ENCODE measurements at regions not wholly inside any gene's neighbourhood (a gene's known extent, or its start where the extent isn't known, plus 50 kb on each side); places are given as distances from the start of the nearest gene placed in this dataset.

DNA sequence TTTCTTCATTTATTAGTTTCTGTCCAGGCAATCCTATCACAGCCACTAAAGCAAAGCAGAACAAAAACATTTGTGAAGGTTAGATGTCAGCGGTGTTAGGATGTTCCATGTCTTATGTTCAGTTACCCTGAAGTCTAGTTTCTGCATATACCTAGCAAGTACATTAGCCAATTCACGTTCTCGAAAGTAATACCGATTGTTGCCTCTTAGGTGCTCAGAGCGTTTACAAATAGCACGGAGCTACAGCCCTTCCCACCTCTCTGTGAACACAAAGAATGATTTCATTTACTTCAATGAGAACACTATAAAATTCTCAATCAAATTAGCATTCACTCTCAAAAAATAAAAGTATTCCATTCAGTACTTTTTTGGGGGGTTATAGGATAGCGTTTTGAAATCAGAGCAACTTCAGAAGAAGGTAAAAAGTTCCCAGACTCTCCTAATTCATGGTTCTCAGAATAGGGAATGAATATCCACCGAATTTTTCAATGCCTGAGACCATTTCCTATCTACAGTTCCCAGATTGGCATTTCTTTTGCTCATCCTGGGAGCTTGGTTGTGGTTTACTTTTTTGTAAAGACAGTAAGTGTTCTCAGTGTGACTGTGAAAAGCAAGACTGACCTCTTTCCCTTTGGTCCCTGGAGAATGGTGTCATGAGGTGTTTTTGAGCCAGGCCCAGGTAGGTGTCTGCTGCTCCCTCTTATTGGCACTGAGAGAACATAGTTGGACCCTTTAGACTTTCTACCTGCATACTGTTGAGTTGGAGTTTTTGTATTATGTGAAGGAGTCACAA, 488.0 kb upstream of the RGS6 start:
- no peak for DNase-seq

DNA sequence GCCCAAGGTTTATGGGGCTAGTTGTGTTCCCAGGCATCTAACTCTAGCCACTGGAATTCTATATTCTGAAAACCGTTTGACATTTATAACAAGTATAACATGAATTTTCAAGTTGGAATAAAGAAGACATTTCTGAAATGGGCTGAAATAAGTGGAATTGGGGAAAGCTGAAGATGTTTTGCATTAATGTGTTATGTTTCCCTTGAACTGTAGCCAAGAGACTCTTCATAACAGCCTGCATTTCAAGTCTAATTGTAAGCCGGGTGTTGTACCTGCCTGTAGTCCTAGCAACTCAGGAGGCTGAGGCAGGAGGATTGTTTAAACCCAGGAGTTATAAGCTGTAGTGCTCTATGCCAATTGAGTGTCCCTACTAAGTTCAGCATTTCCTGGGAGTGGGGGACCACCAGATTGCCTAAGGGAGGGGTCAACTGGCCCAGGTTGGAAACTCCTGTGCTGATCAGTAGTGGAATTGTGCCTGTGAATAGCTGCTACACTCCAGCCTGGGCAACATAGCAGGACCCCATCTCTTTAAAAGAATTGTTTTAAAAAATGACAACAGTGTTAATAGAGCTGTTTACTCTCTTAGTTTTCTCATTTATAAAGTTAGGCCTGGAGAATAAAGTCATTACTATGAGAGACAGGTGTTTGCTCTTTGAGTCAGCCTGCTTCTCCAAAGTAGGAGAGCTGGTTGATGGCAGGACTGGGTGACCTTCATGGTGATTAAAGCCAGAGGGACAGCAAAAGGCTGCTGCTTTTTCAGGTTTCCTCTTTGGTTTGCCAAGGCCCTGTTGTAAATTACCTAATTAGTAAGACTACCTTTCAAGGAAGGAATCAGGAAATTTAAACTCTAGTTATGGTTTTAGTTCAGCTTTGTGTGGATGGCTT, 483.6 kb upstream of the RGS6 start:
- DNase-seq, result no peak

- no peak for DNase-seq
Observed at GRCh38 chr14:71449316-71450055, 482.7 kb upstream of the RGS6 start.

DNA sequence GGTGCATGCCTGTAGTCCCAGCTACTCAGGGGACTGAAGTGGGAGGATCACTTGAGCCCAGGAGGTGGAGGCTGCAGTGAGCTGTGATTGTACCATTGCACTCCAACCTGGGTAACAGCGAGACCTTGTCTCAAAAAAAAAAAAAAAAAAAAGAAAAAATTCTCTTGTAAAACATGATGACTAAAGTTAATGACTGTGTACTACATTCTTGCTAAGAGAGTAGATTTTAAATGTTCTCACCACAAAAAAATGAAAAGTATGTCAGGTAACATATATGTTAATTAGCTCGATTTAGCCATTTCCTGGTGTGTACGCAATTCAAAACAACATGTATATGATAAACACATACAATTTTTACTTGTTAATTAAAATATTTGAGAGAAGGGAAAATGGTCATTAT, 480.7 kb upstream of the RGS6 start:
- no peak for DNase-seq

DNA sequence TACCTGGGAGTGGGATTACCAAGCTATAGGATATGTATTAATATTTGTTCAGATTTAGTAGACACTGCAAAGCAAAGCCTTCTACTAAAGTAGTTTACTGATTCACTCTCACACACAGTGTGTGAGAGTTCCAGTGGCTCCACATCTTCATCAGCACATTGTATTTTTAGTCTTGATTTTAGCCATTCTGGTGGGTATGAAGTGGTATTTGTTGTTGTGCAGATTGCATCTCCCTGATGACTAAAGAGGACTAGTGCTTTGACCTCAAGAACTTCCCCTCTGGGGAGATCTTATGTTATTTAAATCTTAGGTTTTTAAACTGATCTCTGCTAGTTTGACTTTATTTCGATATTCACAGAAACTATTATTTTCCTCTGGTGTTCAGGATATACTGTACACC, 479.7 kb upstream of the RGS6 start:
- DNase-seq, result no peak

DNA sequence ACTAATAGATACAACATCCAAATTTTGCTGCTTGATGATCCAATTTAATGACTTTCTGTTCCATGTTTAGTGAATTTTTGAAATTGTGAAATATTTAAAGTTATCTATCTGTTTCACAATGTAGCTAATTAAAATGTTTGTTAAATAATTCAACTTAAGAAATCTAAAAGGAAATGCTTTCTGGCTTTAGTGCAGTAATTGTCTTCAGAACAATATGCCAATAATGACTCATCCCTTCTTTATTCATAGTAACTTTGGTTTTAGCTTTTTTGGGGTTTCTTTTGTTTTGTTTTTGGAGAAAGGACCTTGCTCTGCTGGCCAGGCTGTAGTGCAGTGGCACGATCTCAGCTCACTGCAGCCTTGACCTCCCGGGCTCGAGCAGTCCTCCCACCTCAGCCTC, 479.2 kb upstream of the RGS6 start:
- DNase-seq, result no peak

- DNase-seq, result no peak
Observed at GRCh38 chr14:71454010-71454409, 478.2 kb upstream of the RGS6 start.

GRCh38 chr14:71454513-71455332, 477.5 kb upstream of the RGS6 start:
- no peak for DNase-seq

GRCh38 chr14:71460091-71460490, 472.1 kb upstream of the RGS6 start:
- no peak for DNase-seq

DNA sequence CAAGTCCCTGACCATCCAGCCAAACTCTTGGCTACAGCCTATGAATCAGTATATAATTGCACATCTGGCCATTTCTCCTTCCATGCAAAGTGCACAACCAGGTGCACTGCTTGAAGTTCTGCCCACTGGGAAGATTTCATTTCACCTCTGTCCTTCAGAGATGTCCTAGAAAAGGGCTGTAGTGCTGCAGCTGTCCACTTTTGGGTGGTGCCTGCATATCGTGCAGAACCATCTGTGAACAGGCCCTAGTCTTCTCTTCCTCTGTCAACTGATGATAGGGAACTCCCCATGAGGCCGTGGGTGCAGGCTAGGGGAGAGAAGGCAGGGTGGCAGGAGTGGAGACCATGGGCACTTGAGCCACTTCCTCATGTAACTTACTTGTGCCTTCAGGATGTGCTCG, 470.6 kb upstream of the RGS6 start:
- DNase-seq, result peak; percentile 43

DNA sequence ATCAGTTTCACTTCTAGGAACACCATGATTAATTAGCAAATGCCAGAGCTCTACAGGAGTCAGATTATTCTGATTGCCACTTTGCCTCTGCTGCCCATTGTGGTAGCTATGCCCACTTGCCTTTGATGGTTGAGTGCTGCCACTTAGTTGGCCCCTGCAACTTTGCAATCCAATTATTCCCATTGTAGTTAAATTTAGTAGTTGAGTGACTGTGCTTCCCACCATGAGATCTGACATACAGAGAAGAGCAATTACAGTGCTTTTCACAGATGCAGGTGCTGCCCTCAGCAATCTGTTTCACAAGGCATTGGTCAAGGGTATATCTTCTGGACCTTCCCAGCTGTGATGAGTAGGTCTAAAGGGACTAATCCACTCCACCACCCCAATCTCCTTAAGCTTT, 468.4 kb upstream of the RGS6 start:
- no peak for DNase-seq

DNA sequence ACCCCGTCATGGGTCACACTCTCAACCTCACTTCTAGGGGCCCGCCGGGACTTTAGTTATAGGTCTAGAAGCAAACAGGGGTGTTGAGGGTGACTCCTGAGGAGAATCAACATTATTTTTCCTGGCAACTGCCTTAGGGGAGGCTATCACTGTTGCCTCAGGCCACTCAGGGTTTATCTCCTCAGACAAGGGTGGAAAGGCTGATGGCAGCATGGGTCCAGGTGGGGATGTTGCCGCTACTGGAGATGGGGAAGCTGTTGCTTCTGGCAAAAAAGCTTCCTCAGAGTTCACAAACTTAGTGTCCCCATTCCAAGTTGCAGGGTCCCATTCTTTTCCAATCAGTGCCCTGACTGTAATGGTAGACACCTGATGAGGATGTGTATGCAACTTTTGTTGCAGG, 467.4 kb upstream of the RGS6 start:
- no peak for DNase-seq

DNA sequence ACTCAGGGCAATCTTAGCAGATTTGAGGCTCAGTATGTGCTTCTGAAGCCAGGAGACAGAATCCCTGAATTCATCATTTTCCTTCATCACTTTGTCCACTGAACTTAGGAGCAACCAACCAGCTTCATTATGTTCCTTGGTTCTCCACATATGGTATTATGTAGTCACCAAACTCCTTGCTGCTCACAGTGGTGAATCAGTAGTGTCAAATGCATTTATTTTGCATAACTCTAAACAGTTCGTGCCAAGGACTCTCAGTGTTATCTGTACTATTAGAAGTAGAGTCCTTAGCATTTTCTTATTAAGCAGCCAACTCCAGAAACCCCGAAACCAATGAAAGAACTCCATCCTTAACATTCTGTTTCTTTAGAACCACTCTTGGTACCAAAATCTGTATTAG, 466.9 kb upstream of the RGS6 start:
- no peak for DNase-seq

- no peak for DNase-seq
Observed at GRCh38 chr14:71466251-71466650, 466.0 kb upstream of the RGS6 start.

DNA sequence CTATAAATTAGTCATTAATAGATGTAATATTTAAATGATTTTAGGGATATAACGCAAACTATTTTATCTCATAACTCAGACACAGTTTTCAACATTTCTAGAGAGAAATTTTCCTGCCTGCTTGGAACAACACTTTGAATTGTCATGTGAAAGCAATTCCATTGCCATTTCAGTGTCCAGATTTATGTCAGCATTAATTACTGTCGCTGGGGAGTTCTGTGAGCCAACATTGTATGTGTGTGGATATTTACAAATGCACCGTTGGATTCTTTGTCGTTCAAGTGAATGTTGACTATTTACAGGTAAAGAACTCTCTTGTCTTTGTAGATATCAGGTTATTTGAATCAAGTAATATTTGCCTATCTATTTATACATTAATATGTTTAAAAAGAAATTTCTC, 465.3 kb upstream of the RGS6 start:
- DNase-seq, result no peak

DNA sequence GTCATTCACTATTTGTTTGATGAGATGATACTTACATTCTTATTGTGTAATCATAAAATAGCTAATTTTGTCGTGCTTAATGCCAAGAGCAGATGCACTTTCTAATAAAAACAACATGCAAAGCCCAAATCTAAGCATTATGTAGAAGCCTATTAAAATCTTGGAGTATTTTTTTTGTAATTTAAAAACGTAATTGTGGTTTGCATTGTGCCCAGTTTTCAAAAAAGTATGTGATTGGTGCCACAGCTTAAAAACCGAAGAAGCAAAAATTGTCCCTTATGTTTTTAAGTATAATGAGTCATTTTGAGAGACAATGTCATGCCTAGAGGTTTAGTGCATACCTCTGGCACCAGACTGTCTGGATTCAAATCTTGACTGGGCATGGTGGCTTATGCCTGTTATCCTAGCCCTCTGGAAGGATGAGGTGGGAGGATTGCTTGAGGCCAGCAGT, 464.8 kb upstream of the RGS6 start:
- DNase-seq, result no peak

- no peak for DNase-seq
Observed at GRCh38 chr14:71468701-71469100, 463.5 kb upstream of the RGS6 start.

GRCh38 chr14:71469643-71470335, 462.4 kb upstream of the RGS6 start:
- no peak for DNase-seq

- no peak for DNase-seq
Observed at GRCh38 chr14:71471634-71472355, 460.4 kb upstream of the RGS6 start.

GRCh38 chr14:71472356-71473340, 459.6 kb upstream of the RGS6 start:
- no peak for DNase-seq

Data from hematopoietic multipotent progenitor cell treated with erythropoietin and hydrocortisone succinate and interleukin-3 and kit ligand, for 8 days (in vitro differentiated cells).